MCF 10A (cell line): ENCODE measurements at regions not wholly inside any gene's neighbourhood (a gene's known extent, or its start where the extent isn't known, plus 50 kb on each side); places are given as distances from the start of the nearest gene placed in this dataset.
A peak's percentile ranks its signal among the peaks of the same experiment; 100 is the strongest.

Source experiments
- BruUV-seq: library from RNA; stranded (reverse); fragments of 400-500 nt; replicated peaks from 2 replicates; lab custom pipeline; 2021; lab: Mats Ljungman, UMichigan
- CTCF ChIA-PET: fragments of 300-600 bp; sonication (Branson Sonifier 250); formaldehyde crosslinking; extraction: SDS; loops from one replicate; lab custom pipeline; 2021; ENCODE audit warnings: antibody characterized with exemption, inconsistent platforms; lab: Yijun Ruan, JAX
- POLR2A ChIA-PET: fragments of 300-600, 350-650 bp; sonication (Branson Sonifier 250); formaldehyde crosslinking; extraction: SDS; loops from one replicate; lab custom pipeline; 2020; ENCODE audit warnings: antibody characterized with exemption, inconsistent platforms; lab: Yijun Ruan, JAX
- DNase-seq: peaks from one replicate; pipeline ENCODE4 v3.0.0-alpha.2; 2018; ENCODE audit not compliant: unreplicated experiment
- H3K27ac Mint-ChIP-seq: one replicate; pipeline ENCODE4 v1.8.0; 2022; ENCODE audit warnings: mild to moderate bottlenecking, low read depth, mixed read lengths; ENCODE audit not compliant: unreplicated experiment
- H3K27me3 Mint-ChIP-seq: one replicate; pipeline ENCODE4 v1.8.0; 2022; ENCODE audit warnings: mixed read lengths; ENCODE audit not compliant: insufficient read depth, unreplicated experiment
- H3K36me3 Mint-ChIP-seq: one replicate; pipeline ENCODE4 v1.8.0; 2022; ENCODE audit warnings: mild to moderate bottlenecking, moderate library complexity, mixed read lengths; ENCODE audit not compliant: insufficient read depth, unreplicated experiment
- H3K4me1 Mint-ChIP-seq: one replicate; pipeline ENCODE4 v1.8.0; 2022; ENCODE audit warnings: mixed read lengths; ENCODE audit not compliant: insufficient read depth, unreplicated experiment
- H3K4me3 Mint-ChIP-seq: one replicate; pipeline ENCODE4 v1.8.0; 2022; ENCODE audit warnings: mild to moderate bottlenecking, moderate library complexity, mixed read lengths; ENCODE audit not compliant: unreplicated experiment
- H3K9me3 Mint-ChIP-seq: one replicate; pipeline ENCODE4 v1.8.0; 2022; ENCODE audit warnings: mixed read lengths; ENCODE audit not compliant: unreplicated experiment
- intact Hi-C: fragments of 100-400 bp; cut with micrococcal nuclease; formaldehyde crosslinking; loops from 2 replicates; pipeline ENCODE4 v1.14.1; 2022
- TF ChIP-seq, protein P1 (sequence below): fragments of 200-600 bp; IDR thresholded peaks from one replicate; pipeline ENCODE4 v1.8.0; 2022; ENCODE audit warnings: antibody characterized with exemption, mild to moderate bottlenecking; ENCODE audit not compliant: unreplicated experiment

DNA sequence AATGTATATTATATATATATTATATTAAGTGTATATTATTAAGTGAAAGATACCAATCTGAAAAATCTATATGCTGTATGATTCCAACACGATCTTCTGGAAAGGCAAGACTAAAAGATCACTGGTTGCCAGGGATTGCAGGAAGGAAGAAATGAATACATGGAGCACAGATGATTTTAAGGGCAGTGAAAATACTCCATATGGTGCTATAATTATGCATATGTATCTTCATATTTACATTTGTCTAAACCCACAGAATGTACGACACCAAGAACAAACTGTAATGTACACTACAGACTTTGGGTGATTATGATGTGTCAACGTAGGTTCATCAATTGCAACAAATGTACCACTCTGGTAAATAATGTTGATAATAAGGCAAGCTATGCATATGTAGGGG lies 194.7 kb upstream of the MME start:
- Mint-ChIP-seq H3K36me3 (peaks cover 9% of the 10 kb centered on the region), H3K27ac (peak overlapping the region; percentile 89), H3K4me3 (no peak overlapping the region), H3K9me3 (no peaks in the 10 kb centered on the region), H3K4me1 (peaks cover 7% of the 10 kb centered on the region), H3K27me3 (no peaks in the 10 kb centered on the region)
- POLR2A ChIA-PET, result interaction anchor here (0.6 kb wide), 1 partner anchor 40 kb away, joined by 3 read pairs; no protein-coding TSS in a partner anchor
- intact Hi-C loops, result loop anchor here (5.0 kb wide), 1 partner anchor 93 kb away; no protein-coding TSS in a partner anchor
- TF ChIP-seq, protein P1, sequence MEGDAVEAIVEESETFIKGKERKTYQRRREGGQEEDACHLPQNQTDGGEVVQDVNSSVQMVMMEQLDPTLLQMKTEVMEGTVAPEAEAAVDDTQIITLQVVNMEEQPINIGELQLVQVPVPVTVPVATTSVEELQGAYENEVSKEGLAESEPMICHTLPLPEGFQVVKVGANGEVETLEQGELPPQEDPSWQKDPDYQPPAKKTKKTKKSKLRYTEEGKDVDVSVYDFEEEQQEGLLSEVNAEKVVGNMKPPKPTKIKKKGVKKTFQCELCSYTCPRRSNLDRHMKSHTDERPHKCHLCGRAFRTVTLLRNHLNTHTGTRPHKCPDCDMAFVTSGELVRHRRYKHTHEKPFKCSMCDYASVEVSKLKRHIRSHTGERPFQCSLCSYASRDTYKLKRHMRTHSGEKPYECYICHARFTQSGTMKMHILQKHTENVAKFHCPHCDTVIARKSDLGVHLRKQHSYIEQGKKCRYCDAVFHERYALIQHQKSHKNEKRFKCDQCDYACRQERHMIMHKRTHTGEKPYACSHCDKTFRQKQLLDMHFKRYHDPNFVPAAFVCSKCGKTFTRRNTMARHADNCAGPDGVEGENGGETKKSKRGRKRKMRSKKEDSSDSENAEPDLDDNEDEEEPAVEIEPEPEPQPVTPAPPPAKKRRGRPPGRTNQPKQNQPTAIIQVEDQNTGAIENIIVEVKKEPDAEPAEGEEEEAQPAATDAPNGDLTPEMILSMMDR, result no peak
- no TSS peak for BruUV-seq
- DNase-seq, result no peak
- CTCF ChIA-PET, result interaction anchor here (0.6 to 1.1 kb wide), 2 partner anchors 8 to 17 kb away, joined by 3 read pairs; no protein-coding TSS in a partner anchor

DNA sequence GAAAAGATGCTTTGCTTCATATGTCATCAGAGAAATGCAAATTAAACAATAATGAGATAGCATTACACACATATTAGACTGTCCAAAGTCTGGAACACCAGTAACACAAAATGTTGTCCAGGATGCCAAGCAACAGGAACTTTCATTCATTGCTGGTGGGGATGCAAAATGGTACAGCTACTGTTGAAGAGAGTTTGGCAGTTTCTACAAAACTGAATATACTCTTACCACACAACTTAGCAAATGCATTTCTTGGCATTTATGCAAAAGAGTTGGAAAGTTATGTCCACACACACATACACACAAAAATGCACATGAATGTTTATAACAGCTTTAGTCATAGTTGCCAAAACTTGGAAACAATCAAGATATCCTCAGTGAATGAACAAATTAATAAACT lies 195.2 kb upstream of the MME start:
- DNase-seq, result peak; percentile 23
- Mint-ChIP-seq H3K27me3 (no peaks in the 10 kb centered on the region), H3K36me3 (peaks cover 9% of the 10 kb centered on the region), H3K4me3 (no peak overlapping the region), H3K27ac (no peak overlapping the region), H3K9me3 (no peaks in the 10 kb centered on the region), H3K4me1 (peaks cover 7% of the 10 kb centered on the region)
- TF ChIP-seq, protein P1, result no peak
- intact Hi-C loops, result loop anchor here (5.0 kb wide), 1 partner anchor 93 kb away; no protein-coding TSS in a partner anchor
- CTCF ChIA-PET, result interaction anchor here (0.6 kb wide), 1 partner anchor 16 kb away, joined by 3 read pairs; no protein-coding TSS in a partner anchor
- no TSS peak for BruUV-seq
- POLR2A ChIA-PET, result interaction anchor here (0.6 kb wide), 1 partner anchor 40 kb away, joined by 3 read pairs; no protein-coding TSS in a partner anchor

DNA sequence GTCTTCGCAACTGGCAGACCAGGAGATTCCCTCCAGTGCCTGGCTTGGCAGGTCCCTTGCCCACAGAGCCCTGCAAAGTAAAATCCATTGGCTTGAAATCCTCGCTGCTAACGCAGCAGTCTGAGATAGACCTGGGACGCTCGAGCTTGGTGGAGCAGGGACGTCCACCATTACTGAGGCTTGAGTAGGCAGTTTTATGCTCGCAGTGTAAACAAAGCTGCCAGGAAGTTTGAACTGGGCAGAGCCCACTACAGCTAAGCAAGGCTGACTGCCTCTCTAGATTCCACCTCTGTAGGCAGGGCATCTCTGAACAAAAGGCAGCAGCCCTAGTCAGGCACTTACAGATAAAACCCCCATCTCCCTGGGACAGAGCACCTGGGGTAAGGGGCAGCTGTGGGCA lies 205.0 kb upstream of the MME start:
- Mint-ChIP-seq H3K4me3 (no peak overlapping the region), H3K27me3 (no peaks in the 10 kb centered on the region), H3K36me3 (no peaks in the 10 kb centered on the region), H3K9me3 (peaks cover 8% of the 10 kb centered on the region), H3K4me1 (no peaks in the 10 kb centered on the region), H3K27ac (no peak overlapping the region)
- ChIA-PET POLR2A (no interaction called here), CTCF (interaction anchor here (0.5 to 1.0 kb wide), 4 partner anchors 43 to 116 kb away, joined by 3 to 4 read pairs (median 4); no protein-coding TSS in a partner anchor)
- no TSS peak for BruUV-seq
- DNase-seq, result no peak
- intact Hi-C loops, result no loop called here
- TF ChIP-seq, protein P1, result no peak

DNA sequence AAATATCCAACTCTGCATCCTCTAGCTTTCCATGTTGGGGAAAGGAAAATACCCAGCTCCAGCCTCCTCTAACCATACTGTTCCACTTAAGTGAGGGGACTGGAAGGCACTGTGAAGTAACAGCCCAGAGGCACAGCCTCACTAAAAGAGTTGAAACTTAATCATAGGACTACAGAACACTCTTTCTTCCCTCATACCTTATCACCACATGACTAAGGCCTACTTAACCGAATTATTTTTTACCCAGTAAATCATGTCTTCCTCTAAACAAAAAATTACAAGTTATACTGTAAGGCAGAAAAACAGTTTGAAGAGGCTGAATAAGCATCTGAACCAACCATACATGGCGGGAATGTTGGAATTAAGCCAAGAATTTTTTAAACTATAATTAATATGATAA lies 207.4 kb upstream of the MME start:
- H3K4me1 Mint-ChIP-seq, result no peaks in the 10 kb centered on the region
- TF ChIP-seq, protein P1, result no peak
- no TSS peak for BruUV-seq
- ChIA-PET POLR2A (interaction anchor here (1.0 kb wide), 1 partner anchor 28 kb away, joined by 3 read pairs; no protein-coding TSS in a partner anchor), CTCF (no interaction called here)
- H3K27ac Mint-ChIP-seq, result no peak overlapping the region
- no peaks in the 10 kb centered on the region for H3K27me3 Mint-ChIP-seq
- no peak overlapping the region for H3K4me3 Mint-ChIP-seq
- intact Hi-C loops, result no loop called here
- H3K36me3 Mint-ChIP-seq, result no peaks in the 10 kb centered on the region
- peaks cover 2% of the 10 kb centered on the region for H3K9me3 Mint-ChIP-seq
- no peak for DNase-seq
